ENCODE measurements at regions not wholly inside any gene's neighbourhood (a gene's known extent, or its start where the extent isn't known, plus 50 kb on each side); places are given as distances from the start of the nearest gene placed in this dataset.

DNA sequence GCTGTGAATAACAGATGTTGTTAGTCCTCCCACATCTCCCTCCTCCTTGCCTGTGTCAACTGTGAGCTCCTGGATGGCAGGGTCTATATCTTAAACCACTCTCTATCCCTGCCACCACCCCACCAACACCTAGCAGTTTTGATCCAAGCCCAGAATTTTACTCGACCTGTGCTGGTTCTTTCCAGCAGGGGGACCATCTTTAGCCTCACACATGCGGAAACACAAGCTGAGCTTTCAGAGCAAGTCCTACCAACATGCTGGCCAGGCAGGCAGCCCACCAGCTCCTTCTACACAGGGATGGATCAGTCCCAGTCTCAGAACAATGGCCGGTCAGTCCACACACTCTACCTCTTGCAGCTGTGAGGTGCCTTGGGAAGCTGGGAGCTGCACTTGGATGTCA is 231.5 kb downstream of the NXPE2 start:
- H3K4me1 Mint-ChIP-seq: peaks cover 0 to 6% (median 2%) of the 10 kb centered on the region in 4 donors

DNA sequence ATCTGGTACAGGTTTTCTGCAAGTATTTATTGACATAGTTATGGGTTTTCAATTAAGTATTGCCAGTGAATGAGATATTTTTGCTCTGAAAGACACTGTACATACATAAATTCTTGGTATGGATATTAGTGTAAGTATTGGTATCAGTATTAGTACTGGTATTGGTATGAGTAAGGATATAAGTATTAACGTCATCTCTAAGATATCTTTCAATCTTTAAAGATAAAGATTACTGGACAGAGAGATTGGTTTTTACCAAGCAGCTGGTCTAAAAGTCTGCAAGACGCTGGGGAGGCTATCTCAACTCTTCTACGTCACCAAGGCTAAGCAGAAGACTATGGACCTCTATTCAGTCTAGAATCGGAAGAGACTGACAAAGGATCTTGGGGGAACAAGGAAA is 234.5 kb downstream of the NXPE2 start:
- no peak overlapping the region for H3K4me3 Mint-ChIP-seq
- H3K4me1 Mint-ChIP-seq: peaks cover 0 to 6% (median 2%) of the 10 kb centered on the region in 4 donors
- Histone ChIP-seq H3K36me3 (ENCODE audit: control insufficient read depth, insufficient read depth, low read length) (no peaks in the 10 kb centered on the region), H3K9me3 (ENCODE audit: control insufficient read depth in 2 of 2, low read length in 2 of 2) (no peaks in the 10 kb centered on the region), H3K27me3 (ENCODE audit: control insufficient read depth, insufficient read depth, low read length) (no peaks in the 10 kb centered on the region), H3K4me1 (ENCODE audit: control insufficient read depth, insufficient read depth, low read length, poor library complexity, severe bottlenecking) (no peaks in the 10 kb centered on the region), H3K4me3 (ENCODE audit: low read depth, low read length) (no peak overlapping the region), H3K27ac (ENCODE audit: insufficient read depth, low read length, poor library complexity, severe bottlenecking) (no peak overlapping the region)
- H3K27me3 Mint-ChIP-seq: no peaks in the 10 kb centered on the region
- H3K27ac Mint-ChIP-seq: no peak overlapping the region
- H3K36me3 Mint-ChIP-seq: no peaks in the 10 kb centered on the region
- ATAC-seq (ENCODE audit: low read depth in 2 of 2) (no peak), DNase-seq (no peak)
- H3K9me3 Mint-ChIP-seq: peaks cover 0 to 12% (median 2%) of the 10 kb centered on the region in 7 donors

More for the DNA sequence above, 231.5 kb downstream of the NXPE2 start:
- H3K27me3 Mint-ChIP-seq: peaks cover 4% of the 10 kb centered on the region
- Histone ChIP-seq H3K27ac (ENCODE audit: insufficient read depth, low read length, poor library complexity, severe bottlenecking) (no peak overlapping the region), H3K4me1 (ENCODE audit: control insufficient read depth, insufficient read depth, low read length, poor library complexity, severe bottlenecking) (no peaks in the 10 kb centered on the region), H3K4me3 (ENCODE audit: low read depth, low read length) (no peak overlapping the region), H3K36me3 (ENCODE audit: control insufficient read depth, insufficient read depth, low read length) (no peaks in the 10 kb centered on the region), H3K27me3 (ENCODE audit: control insufficient read depth, insufficient read depth, low read length) (no peaks in the 10 kb centered on the region), H3K9me3 (ENCODE audit: control insufficient read depth in 2 of 2, low read length in 2 of 2) (no peaks in the 10 kb centered on the region)
- H3K4me3 Mint-ChIP-seq: no peak overlapping the region
- no peak for DNase-seq
- no peaks in the 10 kb centered on the region for H3K36me3 Mint-ChIP-seq
- no peak for ATAC-seq (ENCODE audit: low read depth in 2 of 2)
- peaks cover 0 to 8% (median 3%) of the 10 kb centered on the region in 7 donors for H3K9me3 Mint-ChIP-seq
- no peak overlapping the region for H3K27ac Mint-ChIP-seq

DNA sequence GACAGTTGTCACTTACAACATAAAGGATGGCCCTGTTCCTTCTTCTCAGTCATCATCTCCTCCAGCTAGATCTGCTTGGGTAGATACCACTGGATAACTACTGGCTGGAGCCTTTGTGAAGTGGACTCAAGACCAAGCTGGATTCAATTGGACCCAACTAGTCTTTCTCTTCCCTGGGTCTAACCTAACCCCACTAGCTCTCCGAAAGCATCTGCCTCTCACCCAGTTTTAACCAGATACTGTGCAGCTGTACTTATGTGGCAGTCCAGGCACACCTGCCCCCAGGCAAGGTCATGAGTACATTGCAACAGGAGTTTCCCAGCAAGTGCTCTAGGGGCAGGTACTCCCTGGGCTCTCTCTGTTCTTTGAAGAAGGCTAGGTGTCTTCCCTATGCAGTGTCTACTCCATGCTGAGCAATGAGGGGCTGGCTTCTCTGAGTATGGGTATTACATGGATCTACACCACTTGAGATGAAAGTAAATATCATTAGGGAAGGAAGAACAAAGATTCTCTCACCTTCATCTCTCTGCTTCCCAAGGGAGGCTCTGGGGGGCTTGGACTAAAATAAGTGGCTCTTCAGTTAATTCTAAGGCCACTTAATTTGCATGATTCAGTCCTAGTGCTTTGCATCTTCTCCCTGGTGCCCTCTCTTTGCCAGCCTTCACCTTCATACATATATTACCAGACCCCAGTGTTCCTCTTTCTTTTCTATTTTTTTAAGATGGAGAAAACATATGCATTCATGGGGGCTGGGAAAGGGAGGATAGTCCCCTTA is 236.1 kb downstream of the NXPE2 start:
- Histone ChIP-seq H3K4me3 (ENCODE audit: low read depth, low read length) (no peak overlapping the region), H3K27ac (ENCODE audit: insufficient read depth, low read length, poor library complexity, severe bottlenecking) (no peak overlapping the region), H3K4me1 (ENCODE audit: control insufficient read depth, insufficient read depth, low read length, poor library complexity, severe bottlenecking) (no peaks in the 10 kb centered on the region), H3K27me3 (ENCODE audit: control insufficient read depth, insufficient read depth, low read length) (no peaks in the 10 kb centered on the region), H3K9me3 (ENCODE audit: control insufficient read depth in 2 of 2, low read length in 2 of 2) (no peaks in the 10 kb centered on the region), H3K36me3 (ENCODE audit: control insufficient read depth, insufficient read depth, low read length) (no peaks in the 10 kb centered on the region)
- H3K4me1 Mint-ChIP-seq: peaks cover 0 to 6% (median 2%) of the 10 kb centered on the region in 4 donors
- H3K27me3 Mint-ChIP-seq: no peaks in the 10 kb centered on the region
- DNase-seq: no peak
- no peak overlapping the region for H3K4me3 Mint-ChIP-seq
- no peaks in the 10 kb centered on the region for H3K36me3 Mint-ChIP-seq
- no peak for ATAC-seq (ENCODE audit: low read depth in 2 of 2)
- H3K9me3 Mint-ChIP-seq: peaks cover 0 to 13% (median 0%) of the 10 kb centered on the region in 7 donors
- H3K27ac Mint-ChIP-seq: no peak overlapping the region

DNA sequence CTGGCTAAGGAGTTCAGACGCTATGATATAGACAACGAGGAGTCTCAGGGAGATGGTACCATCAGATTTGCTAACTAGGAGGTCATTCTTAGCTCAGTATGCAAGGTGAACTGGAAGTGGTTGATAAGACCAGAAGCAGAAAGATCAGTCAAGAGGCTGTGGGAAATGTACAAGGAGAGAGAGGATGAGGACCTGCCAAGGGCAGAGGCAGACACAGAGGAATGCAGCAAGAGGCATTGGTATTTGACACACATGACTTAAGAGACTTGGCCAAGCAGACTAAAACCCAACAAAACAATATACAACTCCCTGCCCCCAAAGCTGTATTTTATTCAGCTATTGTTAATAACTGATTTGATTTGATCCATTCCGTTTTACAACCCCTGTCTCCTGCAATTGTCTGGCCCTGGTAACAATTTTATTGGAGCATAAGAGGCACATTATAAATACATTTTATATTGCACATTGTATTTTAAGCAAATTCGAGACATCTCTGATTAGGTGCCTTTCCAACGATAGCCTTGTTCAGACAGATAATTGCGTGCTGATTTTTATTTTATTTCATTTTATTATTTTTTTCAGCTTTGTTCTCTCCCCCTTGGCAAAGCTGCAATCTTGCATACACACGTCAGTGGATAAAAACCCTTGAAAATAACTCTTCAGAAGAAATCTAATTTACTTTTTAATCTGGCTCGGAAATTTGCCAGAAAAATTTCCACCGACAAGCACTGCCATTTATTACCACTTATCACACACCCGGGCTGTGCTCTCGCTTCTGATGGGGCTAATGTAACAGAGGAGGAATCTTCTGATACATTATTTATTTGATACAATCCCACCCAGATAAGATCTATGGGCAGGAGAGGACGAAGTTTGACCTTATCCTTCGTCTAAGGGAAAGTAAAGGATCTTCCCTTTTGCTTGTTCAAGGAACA is 237.8 kb downstream of the NXPE2 start:
- no peak overlapping the region for H3K27ac ChIP-seq (ENCODE audit: insufficient read depth, low read length, poor library complexity, severe bottlenecking)
- Mint-ChIP-seq H3K4me1 (peaks cover 0 to 6% (median 2%) of the 10 kb centered on the region in 4 donors), H3K4me3 (no peak overlapping the region), H3K27ac (no peak overlapping the region), H3K27me3 (no peaks in the 10 kb centered on the region), H3K36me3 (no peaks in the 10 kb centered on the region), H3K9me3 (peaks cover 0 to 13% (median 0%) of the 10 kb centered on the region in 7 donors)
- H3K4me1 ChIP-seq (ENCODE audit: control insufficient read depth, insufficient read depth, low read length, poor library complexity, severe bottlenecking): no peaks in the 10 kb centered on the region
- no peak for DNase-seq
- H3K36me3 ChIP-seq (ENCODE audit: control insufficient read depth, insufficient read depth, low read length): no peaks in the 10 kb centered on the region
- no peak overlapping the region for H3K4me3 ChIP-seq (ENCODE audit: low read depth, low read length)
- no peaks in the 10 kb centered on the region for H3K9me3 ChIP-seq (ENCODE audit: control insufficient read depth in 2 of 2, low read length in 2 of 2)
- H3K27me3 ChIP-seq (ENCODE audit: control insufficient read depth, insufficient read depth, low read length): no peaks in the 10 kb centered on the region
- ATAC-seq (ENCODE audit: low read depth in 2 of 2): no peak

DNA sequence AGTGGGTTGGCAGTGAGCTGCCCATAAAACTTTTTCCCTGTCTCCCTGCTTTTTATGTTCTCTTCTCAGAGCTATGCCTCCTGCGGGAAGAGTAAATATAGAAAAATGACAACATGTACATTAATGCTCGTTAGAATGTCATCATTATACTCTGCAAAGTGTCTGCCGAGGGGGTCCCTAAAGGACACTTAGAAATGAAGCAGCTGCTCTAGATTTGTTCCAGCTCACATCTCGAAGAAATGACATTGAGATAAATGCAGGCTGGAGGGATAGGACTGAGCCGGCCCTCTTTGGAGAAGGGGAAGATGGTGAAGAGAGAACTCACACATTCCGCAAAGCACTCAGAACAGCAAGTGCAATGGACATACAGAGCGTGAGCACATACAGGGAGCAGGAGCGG is 240.0 kb downstream of the NXPE2 start:
- no peak overlapping the region for H3K27ac ChIP-seq (ENCODE audit: insufficient read depth, low read length, poor library complexity, severe bottlenecking)
- Mint-ChIP-seq H3K9me3 (peaks cover 0 to 8% (median 0%) of the 10 kb centered on the region in 7 donors), H3K4me3 (no peak overlapping the region), H3K27ac (no peak overlapping the region), H3K27me3 (no peaks in the 10 kb centered on the region), H3K4me1 (no peaks in the 10 kb centered on the region), H3K36me3 (no peaks in the 10 kb centered on the region)
- H3K36me3 ChIP-seq (ENCODE audit: control insufficient read depth, insufficient read depth, low read length): no peaks in the 10 kb centered on the region
- no peaks in the 10 kb centered on the region for H3K9me3 ChIP-seq (ENCODE audit: control insufficient read depth in 2 of 2, low read length in 2 of 2)
- H3K4me1 ChIP-seq (ENCODE audit: control insufficient read depth, insufficient read depth, low read length, poor library complexity, severe bottlenecking): no peaks in the 10 kb centered on the region
- no peaks in the 10 kb centered on the region for H3K27me3 ChIP-seq (ENCODE audit: control insufficient read depth, insufficient read depth, low read length)
- no peak for ATAC-seq (ENCODE audit: low read depth in 2 of 2)
- no peak overlapping the region for H3K4me3 ChIP-seq (ENCODE audit: low read depth, low read length)
- no peak for DNase-seq

DNA sequence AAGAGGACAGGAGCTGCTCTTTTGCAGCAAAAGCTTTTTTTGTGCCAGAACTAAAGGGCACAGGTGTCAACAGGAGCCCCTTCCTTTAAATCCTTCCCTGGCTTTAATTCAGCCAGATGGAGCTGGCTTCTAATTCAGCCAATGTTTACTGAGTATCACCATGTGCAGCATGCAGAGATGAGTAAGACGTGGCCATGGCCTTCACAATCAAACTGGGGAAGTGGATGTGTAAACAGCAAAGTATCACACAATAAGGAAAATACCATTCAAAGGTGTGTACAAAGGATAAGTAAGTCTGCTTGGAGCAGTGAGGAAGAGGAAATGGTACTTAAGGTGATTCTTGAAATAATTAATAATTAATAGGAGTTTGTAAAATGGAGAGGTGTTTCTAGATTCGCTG is 243.4 kb downstream of the NXPE2 start:
- peaks cover 0 to 5% (median 0%) of the 10 kb centered on the region in 7 donors for H3K9me3 Mint-ChIP-seq
- no peak overlapping the region for H3K27ac Mint-ChIP-seq
- no peaks in the 10 kb centered on the region for H3K36me3 ChIP-seq (ENCODE audit: control insufficient read depth, insufficient read depth, low read length)
- H3K36me3 Mint-ChIP-seq: no peaks in the 10 kb centered on the region
- no peaks in the 10 kb centered on the region for H3K27me3 Mint-ChIP-seq
- H3K27me3 ChIP-seq (ENCODE audit: control insufficient read depth, insufficient read depth, low read length): no peaks in the 10 kb centered on the region
- DNase-seq (no peak), ATAC-seq (ENCODE audit: low read depth in 2 of 2) (no peak)
- H3K4me1 ChIP-seq (ENCODE audit: control insufficient read depth, insufficient read depth, low read length, poor library complexity, severe bottlenecking): no peaks in the 10 kb centered on the region
- H3K4me3 ChIP-seq (ENCODE audit: low read depth, low read length): no peak overlapping the region
- no peaks in the 10 kb centered on the region for H3K4me1 Mint-ChIP-seq
- H3K27ac ChIP-seq (ENCODE audit: insufficient read depth, low read length, poor library complexity, severe bottlenecking): no peak overlapping the region
- H3K9me3 ChIP-seq (ENCODE audit: control insufficient read depth in 2 of 2, low read length in 2 of 2): no peaks in the 10 kb centered on the region
- no peak overlapping the region for H3K4me3 Mint-ChIP-seq

DNA sequence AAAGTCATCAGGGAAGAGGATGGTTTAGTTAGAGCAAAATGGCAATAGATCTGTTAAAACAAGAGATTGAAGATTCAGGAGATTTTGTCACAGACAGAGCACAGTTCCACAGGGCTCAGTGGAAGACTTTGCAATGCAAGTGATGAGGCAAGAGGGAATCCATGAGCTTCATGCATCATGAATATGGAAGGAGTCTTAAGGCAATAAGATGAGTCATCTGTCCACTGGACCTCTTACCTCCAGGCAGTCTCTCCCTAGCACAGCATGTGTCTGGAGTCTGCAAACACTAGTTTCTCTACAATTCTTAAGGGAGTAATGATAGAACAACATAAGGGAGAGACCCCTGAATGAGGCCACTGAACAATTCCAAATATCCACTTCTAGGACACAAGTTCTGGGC is 245.7 kb downstream of the NXPE2 start:
- ATAC-seq (ENCODE audit: low read depth in 2 of 2): no peak
- H3K9me3 Mint-ChIP-seq: peaks cover 0 to 12% (median 0%) of the 10 kb centered on the region in 7 donors
- no peaks in the 10 kb centered on the region for H3K36me3 Mint-ChIP-seq
- H3K27ac ChIP-seq (ENCODE audit: insufficient read depth, low read length, poor library complexity, severe bottlenecking): no peak overlapping the region
- H3K27me3 ChIP-seq (ENCODE audit: control insufficient read depth, insufficient read depth, low read length): no peaks in the 10 kb centered on the region
- H3K4me1 ChIP-seq (ENCODE audit: control insufficient read depth, insufficient read depth, low read length, poor library complexity, severe bottlenecking): no peaks in the 10 kb centered on the region
- H3K4me3 ChIP-seq (ENCODE audit: low read depth, low read length): no peak overlapping the region
- no peaks in the 10 kb centered on the region for H3K36me3 ChIP-seq (ENCODE audit: control insufficient read depth, insufficient read depth, low read length)
- H3K4me1 Mint-ChIP-seq: no peaks in the 10 kb centered on the region
- H3K9me3 ChIP-seq (ENCODE audit: control insufficient read depth in 2 of 2, low read length in 2 of 2): no peaks in the 10 kb centered on the region
- no peak for DNase-seq
- no peak overlapping the region for H3K4me3 Mint-ChIP-seq
- H3K27ac Mint-ChIP-seq: no peak overlapping the region
- H3K27me3 Mint-ChIP-seq: no peaks in the 10 kb centered on the region
